ENCODE measurements at regions not wholly inside any gene's neighbourhood (a gene's known extent, or its start where the extent isn't known, plus 50 kb on each side); places are given as distances from the start of the nearest gene placed in this dataset.

DNA sequence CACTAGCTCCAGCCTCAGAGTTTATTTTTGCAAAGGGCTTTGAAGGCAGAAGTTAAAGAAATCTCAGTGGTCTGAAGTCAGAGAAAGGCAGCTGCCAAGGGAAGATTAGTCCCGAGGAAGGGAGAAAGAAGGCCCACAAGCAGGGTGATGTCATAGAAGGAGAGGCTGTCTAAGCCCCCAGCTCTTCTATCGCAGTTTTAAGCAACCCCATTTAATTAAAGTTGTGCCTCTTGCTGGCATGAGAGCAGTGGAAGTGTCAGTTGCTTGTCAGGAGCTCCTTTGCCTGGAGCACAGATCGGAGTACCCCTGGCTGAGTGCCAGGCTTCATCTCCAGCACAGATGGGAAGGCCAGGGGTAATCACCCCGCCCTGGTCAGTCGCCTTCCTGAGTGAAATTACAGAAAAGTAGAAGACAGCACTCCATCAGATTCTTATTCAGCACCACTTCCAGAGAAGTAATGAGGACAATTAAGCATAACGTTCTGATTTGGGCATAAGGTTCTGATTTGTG is 530.7 kb downstream of the EPHB1 start:
- TF ChIP-seq, protein P1, sequence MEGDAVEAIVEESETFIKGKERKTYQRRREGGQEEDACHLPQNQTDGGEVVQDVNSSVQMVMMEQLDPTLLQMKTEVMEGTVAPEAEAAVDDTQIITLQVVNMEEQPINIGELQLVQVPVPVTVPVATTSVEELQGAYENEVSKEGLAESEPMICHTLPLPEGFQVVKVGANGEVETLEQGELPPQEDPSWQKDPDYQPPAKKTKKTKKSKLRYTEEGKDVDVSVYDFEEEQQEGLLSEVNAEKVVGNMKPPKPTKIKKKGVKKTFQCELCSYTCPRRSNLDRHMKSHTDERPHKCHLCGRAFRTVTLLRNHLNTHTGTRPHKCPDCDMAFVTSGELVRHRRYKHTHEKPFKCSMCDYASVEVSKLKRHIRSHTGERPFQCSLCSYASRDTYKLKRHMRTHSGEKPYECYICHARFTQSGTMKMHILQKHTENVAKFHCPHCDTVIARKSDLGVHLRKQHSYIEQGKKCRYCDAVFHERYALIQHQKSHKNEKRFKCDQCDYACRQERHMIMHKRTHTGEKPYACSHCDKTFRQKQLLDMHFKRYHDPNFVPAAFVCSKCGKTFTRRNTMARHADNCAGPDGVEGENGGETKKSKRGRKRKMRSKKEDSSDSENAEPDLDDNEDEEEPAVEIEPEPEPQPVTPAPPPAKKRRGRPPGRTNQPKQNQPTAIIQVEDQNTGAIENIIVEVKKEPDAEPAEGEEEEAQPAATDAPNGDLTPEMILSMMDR (IDR thresholded peaks at IDR 0.05; ENCODE audit: poor library complexity), result no peak
- TF ChIP-seq EZH2 (IDR thresholded peaks at IDR 0.05; ENCODE audit: borderline replicate concordance) (no peak), EZH2phosphoT487 (IDR thresholded peaks at IDR 0.05; ENCODE audit: low read depth, severe bottlenecking, unreplicated experiment) (no peak)
